ENCODE measurements at regions not wholly inside any gene's neighbourhood (a gene's known extent, or its start where the extent isn't known, plus 50 kb on each side); places are given as distances from the start of the nearest gene placed in this dataset.

- Histone ChIP-seq H3K27ac (no peak overlapping the region), H3K4me3 (no peak overlapping the region), H3K9ac (ENCODE audit: insufficient read length) (no peak overlapping the region), H3K9me3 (ENCODE audit: low read depth, low read length) (no peaks in the 10 kb centered on the region), H3K36me3 (ENCODE audit: insufficient read depth, low read length) (no peaks in the 10 kb centered on the region)
- no peak for DNase-seq (ENCODE audit: low read depth, low spot score)
- TF ChIP-seq POLR2AphosphoS5 (IDR thresholded peaks at IDR 0.05; ENCODE audit: borderline replicate concordance, low read depth, low read length), result no peak
Observed at GRCh38 chrX:98065151-98065550, 1181.4 kb downstream of the RPA4 start.

GRCh38 chrX:98067611-98068010, 1183.9 kb downstream of the RPA4 start:
- Histone ChIP-seq H3K9me3 (ENCODE audit: low read depth, low read length) (no peaks in the 10 kb centered on the region), H3K36me3 (ENCODE audit: insufficient read depth, low read length) (no peaks in the 10 kb centered on the region), H3K9ac (ENCODE audit: insufficient read length) (no peak overlapping the region), H3K27ac (no peak overlapping the region), H3K4me3 (no peak overlapping the region)
- TF ChIP-seq POLR2AphosphoS5 (IDR thresholded peaks at IDR 0.05; ENCODE audit: borderline replicate concordance, low read depth, low read length), result no peak
- no peak for TF ChIP-seq EZH2 (IDR thresholded peaks at IDR 0.05)
- TF ChIP-seq FOXP2 (optimal IDR thresholded peaks at IDR 0.05; ENCODE audit: control extremely low read depth, extremely low read length, insufficient read depth), result no peak
- DNase-seq (ENCODE audit: low read depth, low spot score), result no peak

GRCh38 chrX:98068024-98068580, 1184.4 kb downstream of the RPA4 start:
- no peaks in the 10 kb centered on the region for H3K9me3 ChIP-seq (ENCODE audit: low read depth, low read length)
- no peak for DNase-seq (ENCODE audit: low read depth, low spot score)
- TF ChIP-seq POLR2AphosphoS5 (IDR thresholded peaks at IDR 0.05; ENCODE audit: borderline replicate concordance, low read depth, low read length), result no peak
- no peak for TF ChIP-seq FOXP2 (optimal IDR thresholded peaks at IDR 0.05; ENCODE audit: control extremely low read depth, extremely low read length, insufficient read depth)
- TF ChIP-seq EZH2 (IDR thresholded peaks at IDR 0.05), result no peak
- no peak overlapping the region for H3K9ac ChIP-seq (ENCODE audit: insufficient read length)
- no peaks in the 10 kb centered on the region for H3K36me3 ChIP-seq (ENCODE audit: insufficient read depth, low read length)
- H3K27ac ChIP-seq, result no peak overlapping the region
- H3K4me3 ChIP-seq, result no peak overlapping the region

GRCh38 chrX:98071331-98071730, 1187.6 kb downstream of the RPA4 start:
- H3K9me3 ChIP-seq (ENCODE audit: low read depth, low read length), result no peaks in the 10 kb centered on the region
- no peak overlapping the region for H3K4me3 ChIP-seq
- DNase-seq (ENCODE audit: low read depth, low spot score), result no peak
- H3K9ac ChIP-seq (ENCODE audit: insufficient read length), result no peak overlapping the region
- H3K36me3 ChIP-seq (ENCODE audit: insufficient read depth, low read length), result no peaks in the 10 kb centered on the region
- H3K27ac ChIP-seq, result no peak overlapping the region
- no peak for TF ChIP-seq EZH2 (IDR thresholded peaks at IDR 0.05)
- TF ChIP-seq POLR2AphosphoS5 (IDR thresholded peaks at IDR 0.05; ENCODE audit: borderline replicate concordance, low read depth, low read length), result no peak
- TF ChIP-seq FOXP2 (optimal IDR thresholded peaks at IDR 0.05; ENCODE audit: control extremely low read depth, extremely low read length, insufficient read depth), result no peak

GRCh38 chrX:98077440-98077839, 1193.7 kb downstream of the RPA4 start:
- TF ChIP-seq FOXP2 (optimal IDR thresholded peaks at IDR 0.05; ENCODE audit: control extremely low read depth, extremely low read length, insufficient read depth), result no peak
- TF ChIP-seq POLR2AphosphoS5 (IDR thresholded peaks at IDR 0.05; ENCODE audit: borderline replicate concordance, low read depth, low read length), result no peak
- no peak for TF ChIP-seq EZH2 (IDR thresholded peaks at IDR 0.05)
- no peak overlapping the region for H3K9ac ChIP-seq (ENCODE audit: insufficient read length)
- H3K9me3 ChIP-seq (ENCODE audit: low read depth, low read length), result no peaks in the 10 kb centered on the region
- H3K4me3 ChIP-seq, result no peak overlapping the region
- no peak for DNase-seq (ENCODE audit: low read depth, low spot score)
- no peak overlapping the region for H3K27ac ChIP-seq
- no peaks in the 10 kb centered on the region for H3K36me3 ChIP-seq (ENCODE audit: insufficient read depth, low read length)

- DNase-seq (ENCODE audit: low read depth, low spot score), result no peak
- TF ChIP-seq POLR2AphosphoS5 (IDR thresholded peaks at IDR 0.05; ENCODE audit: borderline replicate concordance, low read depth, low read length) (no peak), EZH2 (IDR thresholded peaks at IDR 0.05) (no peak), FOXP2 (optimal IDR thresholded peaks at IDR 0.05; ENCODE audit: control extremely low read depth, extremely low read length, insufficient read depth) (no peak)
- H3K27ac ChIP-seq, result no peak overlapping the region
Observed at GRCh38 chrX:98111684-98112083, 1228.0 kb downstream of the RPA4 start.

DNA sequence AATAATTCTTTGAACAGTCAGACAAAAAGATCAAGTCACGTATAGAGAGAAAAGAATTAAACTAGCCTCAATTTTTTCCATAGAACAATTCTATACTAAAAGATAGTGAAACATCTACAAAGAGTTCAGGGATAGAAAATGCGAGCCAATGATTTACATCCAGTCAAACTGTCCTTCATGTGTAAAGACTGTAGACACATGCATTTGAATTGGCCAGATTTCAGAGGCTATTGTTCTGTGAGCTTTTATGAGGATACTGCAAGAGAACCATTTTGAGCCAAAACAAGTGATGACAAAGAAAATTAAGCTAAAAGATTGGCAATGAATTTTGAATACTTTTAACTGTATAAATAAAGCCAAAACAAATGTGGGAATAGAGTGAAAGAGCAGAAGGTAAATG, 1230.3 kb downstream of the RPA4 start:
- H3K4me3 ChIP-seq, result no peak overlapping the region

More at GRCh38 chrX:98111684-98112083, 1228.0 kb downstream of the RPA4 start:
- Histone ChIP-seq H3K9ac (ENCODE audit: insufficient read length) (no peak overlapping the region), H3K9me3 (ENCODE audit: low read depth, low read length) (no peaks in the 10 kb centered on the region), H3K4me3 (no peak overlapping the region), H3K36me3 (ENCODE audit: insufficient read depth, low read length) (no peaks in the 10 kb centered on the region)

DNA sequence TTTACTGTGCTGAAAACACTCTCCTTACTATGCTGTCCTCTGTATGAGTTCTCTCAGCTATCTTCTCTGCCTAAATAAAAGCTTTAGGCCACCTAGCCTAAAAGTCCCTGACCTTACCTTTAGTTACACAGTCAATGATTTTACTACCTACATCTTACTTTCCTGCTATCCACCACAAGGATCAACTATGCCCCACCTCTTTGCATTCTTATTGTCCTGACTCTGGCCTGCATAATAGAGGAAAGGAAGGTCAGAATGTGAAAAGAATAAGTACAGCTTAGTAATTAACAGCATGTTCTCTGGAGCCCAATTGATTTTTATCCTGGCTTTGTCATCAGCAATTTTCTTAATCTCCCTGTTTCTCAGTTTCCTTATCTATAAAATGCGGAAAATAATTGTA, 1257.8 kb downstream of the RPA4 start:
- no peaks in the 10 kb centered on the region for H3K9me3 ChIP-seq (ENCODE audit: low read depth, low read length)
- no peak overlapping the region for H3K9ac ChIP-seq (ENCODE audit: insufficient read length)
- no peak overlapping the region for H3K4me3 ChIP-seq
- H3K27ac ChIP-seq, result no peak overlapping the region
- TF ChIP-seq POLR2AphosphoS5 (IDR thresholded peaks at IDR 0.05; ENCODE audit: borderline replicate concordance, low read depth, low read length) (no peak), EZH2 (IDR thresholded peaks at IDR 0.05) (no peak), FOXP2 (optimal IDR thresholded peaks at IDR 0.05; ENCODE audit: control extremely low read depth, extremely low read length, insufficient read depth) (no peak)
- H3K36me3 ChIP-seq (ENCODE audit: insufficient read depth, low read length), result no peaks in the 10 kb centered on the region
- no peak for DNase-seq (ENCODE audit: low read depth, low spot score)

More for the DNA sequence above, 1230.3 kb downstream of the RPA4 start:
- no peak for TF ChIP-seq POLR2AphosphoS5 (IDR thresholded peaks at IDR 0.05; ENCODE audit: borderline replicate concordance, low read depth, low read length)
- TF ChIP-seq EZH2 (IDR thresholded peaks at IDR 0.05), result no peak
- no peak for TF ChIP-seq FOXP2 (optimal IDR thresholded peaks at IDR 0.05; ENCODE audit: control extremely low read depth, extremely low read length, insufficient read depth)
- no peak for DNase-seq (ENCODE audit: low read depth, low spot score)
- Histone ChIP-seq H3K9me3 (ENCODE audit: low read depth, low read length) (no peaks in the 10 kb centered on the region), H3K27ac (no peak overlapping the region), H3K9ac (ENCODE audit: insufficient read length) (no peak overlapping the region), H3K36me3 (ENCODE audit: insufficient read depth, low read length) (no peaks in the 10 kb centered on the region)

DNA sequence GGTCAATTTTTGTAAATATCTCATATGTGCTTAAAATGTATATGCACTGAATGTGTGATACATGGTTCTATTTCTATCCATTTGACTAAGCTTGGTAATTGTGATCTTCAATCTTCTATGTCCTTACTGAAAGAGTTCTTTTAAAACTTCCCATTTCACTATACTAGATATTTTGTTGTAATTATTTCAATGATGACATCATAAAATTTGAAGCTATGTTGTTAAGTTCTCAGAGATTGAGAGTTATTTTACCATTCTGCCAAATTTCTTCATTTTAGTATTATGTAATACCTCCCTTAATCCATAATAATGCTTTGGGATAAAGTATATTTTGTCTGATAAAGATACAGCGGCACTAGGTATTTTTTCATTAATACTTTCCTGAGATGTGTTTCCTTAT, 1307.3 kb downstream of the RPA4 start:
- Histone ChIP-seq H3K27ac (no peak overlapping the region), H3K9ac (ENCODE audit: insufficient read length) (no peak overlapping the region), H3K36me3 (ENCODE audit: insufficient read depth, low read length) (no peaks in the 10 kb centered on the region), H3K4me3 (no peak overlapping the region), H3K9me3 (ENCODE audit: low read depth, low read length) (no peaks in the 10 kb centered on the region)
- no peak for DNase-seq (ENCODE audit: low read depth, low spot score)
- TF ChIP-seq EZH2 (IDR thresholded peaks at IDR 0.05) (no peak), POLR2AphosphoS5 (IDR thresholded peaks at IDR 0.05; ENCODE audit: borderline replicate concordance, low read depth, low read length) (no peak), FOXP2 (optimal IDR thresholded peaks at IDR 0.05; ENCODE audit: control extremely low read depth, extremely low read length, insufficient read depth) (no peak)
